ENCODE measurements at regions not wholly inside any gene's neighbourhood (a gene's known extent, or its start where the extent isn't known, plus 50 kb on each side); places are given as distances from the start of the nearest gene placed in this dataset.
A peak's percentile ranks its signal among the peaks of the same experiment; 100 is the strongest.

DNA sequence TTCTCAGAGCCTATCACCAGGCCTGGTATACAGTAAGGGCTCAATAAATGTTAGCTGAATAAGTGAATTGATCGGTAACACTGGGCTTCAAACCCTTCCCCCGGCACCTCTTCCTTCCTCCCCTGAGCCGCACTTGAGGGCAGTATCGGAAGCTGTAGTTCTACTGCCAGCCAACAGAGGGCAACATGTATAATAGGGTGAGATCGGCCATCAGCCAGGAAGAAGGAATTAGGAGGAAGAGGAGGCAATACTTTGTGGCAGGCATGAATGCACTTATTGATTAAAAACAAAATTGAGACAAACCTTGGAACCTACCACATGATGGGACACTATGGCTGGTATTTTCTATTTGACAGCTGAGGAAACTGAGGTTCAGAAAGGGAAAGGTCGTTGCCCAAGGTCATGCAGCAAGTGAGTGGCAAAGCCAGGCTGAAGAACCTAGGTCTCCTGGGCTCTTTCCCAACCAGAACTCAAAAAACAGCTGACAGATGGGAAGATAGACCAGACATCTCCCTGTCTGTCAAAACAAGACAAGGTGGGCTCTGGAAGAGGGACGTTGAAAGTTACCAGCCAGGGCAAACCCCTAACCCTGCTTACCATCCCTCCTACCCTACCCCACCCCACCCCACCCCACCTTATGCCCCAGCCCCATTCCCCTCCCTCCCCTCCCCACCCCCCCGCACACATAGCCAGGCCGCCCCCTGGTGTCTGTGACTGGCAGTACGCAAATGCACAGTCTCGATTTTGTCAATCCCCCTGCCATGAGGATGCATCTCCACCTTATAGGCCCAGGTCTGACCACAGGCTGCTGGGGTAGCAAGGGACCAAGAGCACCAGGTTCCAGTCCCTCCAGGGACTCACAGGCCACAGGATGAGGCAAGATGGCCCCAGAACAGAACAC is 107.3 kb upstream of the RUNX3 start:
- H3K9me3 ChIP-seq (ENCODE audit: low read length), result no peaks in the 10 kb centered on the region
- H3F3A ChIP-seq (ENCODE audit: insufficient read depth, low read length, poor library complexity, severe bottlenecking), result no peaks in the 10 kb centered on the region
- H2AFZ ChIP-seq (ENCODE audit: low read depth, low read length), result no peak overlapping the region
- H3K79me2 ChIP-seq (replicated peaks; ENCODE audit: insufficient read depth, low read length), result no peaks in the 10 kb centered on the region
- no peak overlapping the region for H3K9ac ChIP-seq (ENCODE audit: low read length)
- no peak overlapping the region for H3K4me3 ChIP-seq (ENCODE audit: low read length)
- H3K27ac ChIP-seq (ENCODE audit: low read length), result no peak overlapping the region
- H3K36me3 ChIP-seq (ENCODE audit: insufficient read depth, low read length), result no peaks in the 10 kb centered on the region
- no peaks in the 10 kb centered on the region for H3K27me3 ChIP-seq (ENCODE audit: insufficient read depth, low read depth, low read length)
- no peaks in the 10 kb centered on the region for H4K20me1 ChIP-seq (ENCODE audit: insufficient read depth)
- TF ChIP-seq POLR2AphosphoS5 (IDR thresholded peaks at IDR 0.05), result no peak
- TF ChIP-seq, protein P1, sequence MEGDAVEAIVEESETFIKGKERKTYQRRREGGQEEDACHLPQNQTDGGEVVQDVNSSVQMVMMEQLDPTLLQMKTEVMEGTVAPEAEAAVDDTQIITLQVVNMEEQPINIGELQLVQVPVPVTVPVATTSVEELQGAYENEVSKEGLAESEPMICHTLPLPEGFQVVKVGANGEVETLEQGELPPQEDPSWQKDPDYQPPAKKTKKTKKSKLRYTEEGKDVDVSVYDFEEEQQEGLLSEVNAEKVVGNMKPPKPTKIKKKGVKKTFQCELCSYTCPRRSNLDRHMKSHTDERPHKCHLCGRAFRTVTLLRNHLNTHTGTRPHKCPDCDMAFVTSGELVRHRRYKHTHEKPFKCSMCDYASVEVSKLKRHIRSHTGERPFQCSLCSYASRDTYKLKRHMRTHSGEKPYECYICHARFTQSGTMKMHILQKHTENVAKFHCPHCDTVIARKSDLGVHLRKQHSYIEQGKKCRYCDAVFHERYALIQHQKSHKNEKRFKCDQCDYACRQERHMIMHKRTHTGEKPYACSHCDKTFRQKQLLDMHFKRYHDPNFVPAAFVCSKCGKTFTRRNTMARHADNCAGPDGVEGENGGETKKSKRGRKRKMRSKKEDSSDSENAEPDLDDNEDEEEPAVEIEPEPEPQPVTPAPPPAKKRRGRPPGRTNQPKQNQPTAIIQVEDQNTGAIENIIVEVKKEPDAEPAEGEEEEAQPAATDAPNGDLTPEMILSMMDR (IDR thresholded peaks at IDR 0.05; ENCODE audit: poor library complexity, severe bottlenecking), result peak; percentile 19
- no peaks in the 10 kb centered on the region for H3K9me2 ChIP-seq (ENCODE audit: insufficient read depth, low read length)
- no peak overlapping the region for H3K4me2 ChIP-seq (ENCODE audit: low read length)

DNA sequence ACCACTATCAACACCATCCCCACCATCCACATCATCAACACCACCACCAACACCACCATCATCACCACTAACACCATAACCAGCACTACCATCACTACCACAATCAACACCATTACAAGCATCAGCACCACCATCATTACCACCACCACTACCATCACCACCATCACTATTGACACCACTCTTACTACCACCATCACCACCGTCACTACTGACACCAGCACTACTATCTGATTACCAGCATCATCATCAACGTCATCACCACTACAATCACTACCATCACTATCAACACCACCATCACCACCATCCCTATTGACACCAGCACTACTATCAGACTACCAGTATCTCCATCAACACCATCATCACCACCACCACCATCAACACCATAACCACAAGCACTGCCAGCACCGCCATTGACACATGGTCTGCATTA is 106.1 kb upstream of the RUNX3 start:
- Histone ChIP-seq H3K4me2 (ENCODE audit: low read length) (no peak overlapping the region), H2AFZ (ENCODE audit: low read depth, low read length) (no peak overlapping the region), H3K9me2 (ENCODE audit: insufficient read depth, low read length) (no peaks in the 10 kb centered on the region), H4K20me1 (ENCODE audit: insufficient read depth) (no peaks in the 10 kb centered on the region), H3K36me3 (ENCODE audit: insufficient read depth, low read length) (no peaks in the 10 kb centered on the region), H3K27ac (ENCODE audit: low read length) (no peak overlapping the region), H3K9me3 (ENCODE audit: low read length) (no peaks in the 10 kb centered on the region), H3K27me3 (ENCODE audit: insufficient read depth, low read depth, low read length) (no peaks in the 10 kb centered on the region), H3K4me3 (ENCODE audit: low read length) (no peak overlapping the region), H3K79me2 (replicated peaks; ENCODE audit: insufficient read depth, low read length) (no peaks in the 10 kb centered on the region), H3F3A (ENCODE audit: insufficient read depth, low read length, poor library complexity, severe bottlenecking) (no peaks in the 10 kb centered on the region), H3K9ac (ENCODE audit: low read length) (no peak overlapping the region)
- no peak for TF ChIP-seq MXI1 (conservative IDR thresholded peaks at IDR 0.05; ENCODE audit: poor library complexity, severe bottlenecking)
- no peak for TF ChIP-seq RAD21 (conservative IDR thresholded peaks at IDR 0.05)
- TF ChIP-seq, protein P1 (IDR thresholded peaks at IDR 0.05; ENCODE audit: poor library complexity, severe bottlenecking), result no peak
- TF ChIP-seq POLR2AphosphoS5 (IDR thresholded peaks at IDR 0.05), result no peak
- TF ChIP-seq EP300 (conservative IDR thresholded peaks at IDR 0.05; ENCODE audit: poor library complexity, severe bottlenecking), result no peak
- TF ChIP-seq EZH2 (IDR thresholded peaks at IDR 0.05; ENCODE audit: borderline replicate concordance, insufficient read depth, low read length, poor library complexity, severe bottlenecking), result no peak
- no peak for TF ChIP-seq SMC3 (conservative IDR thresholded peaks at IDR 0.05; ENCODE audit: poor library complexity)
- TF ChIP-seq, protein P2, sequence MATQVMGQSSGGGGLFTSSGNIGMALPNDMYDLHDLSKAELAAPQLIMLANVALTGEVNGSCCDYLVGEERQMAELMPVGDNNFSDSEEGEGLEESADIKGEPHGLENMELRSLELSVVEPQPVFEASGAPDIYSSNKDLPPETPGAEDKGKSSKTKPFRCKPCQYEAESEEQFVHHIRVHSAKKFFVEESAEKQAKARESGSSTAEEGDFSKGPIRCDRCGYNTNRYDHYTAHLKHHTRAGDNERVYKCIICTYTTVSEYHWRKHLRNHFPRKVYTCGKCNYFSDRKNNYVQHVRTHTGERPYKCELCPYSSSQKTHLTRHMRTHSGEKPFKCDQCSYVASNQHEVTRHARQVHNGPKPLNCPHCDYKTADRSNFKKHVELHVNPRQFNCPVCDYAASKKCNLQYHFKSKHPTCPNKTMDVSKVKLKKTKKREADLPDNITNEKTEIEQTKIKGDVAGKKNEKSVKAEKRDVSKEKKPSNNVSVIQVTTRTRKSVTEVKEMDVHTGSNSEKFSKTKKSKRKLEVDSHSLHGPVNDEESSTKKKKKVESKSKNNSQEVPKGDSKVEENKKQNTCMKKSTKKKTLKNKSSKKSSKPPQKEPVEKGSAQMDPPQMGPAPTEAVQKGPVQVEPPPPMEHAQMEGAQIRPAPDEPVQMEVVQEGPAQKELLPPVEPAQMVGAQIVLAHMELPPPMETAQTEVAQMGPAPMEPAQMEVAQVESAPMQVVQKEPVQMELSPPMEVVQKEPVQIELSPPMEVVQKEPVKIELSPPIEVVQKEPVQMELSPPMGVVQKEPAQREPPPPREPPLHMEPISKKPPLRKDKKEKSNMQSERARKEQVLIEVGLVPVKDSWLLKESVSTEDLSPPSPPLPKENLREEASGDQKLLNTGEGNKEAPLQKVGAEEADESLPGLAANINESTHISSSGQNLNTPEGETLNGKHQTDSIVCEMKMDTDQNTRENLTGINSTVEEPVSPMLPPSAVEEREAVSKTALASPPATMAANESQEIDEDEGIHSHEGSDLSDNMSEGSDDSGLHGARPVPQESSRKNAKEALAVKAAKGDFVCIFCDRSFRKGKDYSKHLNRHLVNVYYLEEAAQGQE (IDR thresholded peaks at IDR 0.05; ENCODE audit: borderline replicate concordance), result no peak
- no peak for TF ChIP-seq TAF1 (IDR thresholded peaks at IDR 0.05; ENCODE audit: low read depth)
